ENCODE measurements at regions not wholly inside any gene's neighbourhood (a gene's known extent, or its start where the extent isn't known, plus 50 kb on each side); places are given as distances from the start of the nearest gene placed in this dataset.

- H3K27me3 ChIP-seq, result no peaks in the 10 kb centered on the region
- H3K27ac ChIP-seq, result no peak overlapping the region
- H3K36me3 ChIP-seq, result no peaks in the 10 kb centered on the region
- H3K4me3 ChIP-seq (ENCODE audit: low read depth in 1 of 2, low read length in 1 of 2), result no peak overlapping the region
- no peak for TF ChIP-seq CTCF (IDR thresholded peaks at IDR 0.05)
- no peaks in the 10 kb centered on the region for H3K4me1 ChIP-seq (ENCODE audit: control insufficient read depth in 1 of 2, insufficient read depth in 1 of 2, low read depth in 1 of 2, low read length in 1 of 2)
- no peaks in the 10 kb centered on the region for H3K9me3 ChIP-seq
Measured at GRCh38 chr20:39252035-39252434, 289.9 kb downstream of the DHX35 start.

GRCh38 chr20:39249798-39250197 lies 287.7 kb downstream of the DHX35 start:
- Histone ChIP-seq H3K4me1 (ENCODE audit: control insufficient read depth in 1 of 2, insufficient read depth in 1 of 2, low read depth in 1 of 2, low read length in 1 of 2) (no peaks in the 10 kb centered on the region), H3K4me3 (ENCODE audit: low read depth in 1 of 2, low read length in 1 of 2) (no peak overlapping the region), H3K27ac (no peak overlapping the region), H3K36me3 (no peaks in the 10 kb centered on the region), H3K27me3 (no peaks in the 10 kb centered on the region), H3K9me3 (no peaks in the 10 kb centered on the region)
- no peak for TF ChIP-seq CTCF (IDR thresholded peaks at IDR 0.05)

- Histone ChIP-seq H3K4me3 (ENCODE audit: low read depth in 1 of 2, low read length in 1 of 2) (no peak overlapping the region), H3K27me3 (no peaks in the 10 kb centered on the region), H3K27ac (no peak overlapping the region), H3K9me3 (no peaks in the 10 kb centered on the region), H3K4me1 (ENCODE audit: control insufficient read depth in 1 of 2, insufficient read depth in 1 of 2, low read depth in 1 of 2, low read length in 1 of 2) (no peaks in the 10 kb centered on the region), H3K36me3 (no peaks in the 10 kb centered on the region)
- no peak for TF ChIP-seq CTCF (IDR thresholded peaks at IDR 0.05)
Measured at GRCh38 chr20:39248862-39249485, 286.8 kb downstream of the DHX35 start.

GRCh38 chr20:39248171-39248861 lies 286.2 kb downstream of the DHX35 start:
- no peaks in the 10 kb centered on the region for H3K27me3 ChIP-seq
- no peaks in the 10 kb centered on the region for H3K9me3 ChIP-seq
- H3K27ac ChIP-seq, result no peak overlapping the region
- H3K36me3 ChIP-seq, result no peaks in the 10 kb centered on the region
- H3K4me3 ChIP-seq (ENCODE audit: low read depth in 1 of 2, low read length in 1 of 2), result no peak overlapping the region
- H3K4me1 ChIP-seq (ENCODE audit: control insufficient read depth in 1 of 2, insufficient read depth in 1 of 2, low read depth in 1 of 2, low read length in 1 of 2), result no peaks in the 10 kb centered on the region
- TF ChIP-seq CTCF (IDR thresholded peaks at IDR 0.05), result no peak

- Histone ChIP-seq H3K27ac (no peak overlapping the region), H3K4me1 (ENCODE audit: control insufficient read depth in 1 of 2, insufficient read depth in 1 of 2, low read depth in 1 of 2, low read length in 1 of 2) (no peaks in the 10 kb centered on the region), H3K36me3 (no peaks in the 10 kb centered on the region), H3K4me3 (ENCODE audit: low read depth in 1 of 2, low read length in 1 of 2) (no peak overlapping the region), H3K27me3 (no peaks in the 10 kb centered on the region), H3K9me3 (no peaks in the 10 kb centered on the region)
- TF ChIP-seq CTCF (IDR thresholded peaks at IDR 0.05), result no peak
Measured at GRCh38 chr20:39246436-39246835, 284.3 kb downstream of the DHX35 start.

Measured in neutrophil (primary cell).